HG03060 (cell line): ENCODE measurements at regions not wholly inside any gene's neighbourhood (a gene's known extent, or its start where the extent isn't known, plus 50 kb on each side); places are given as distances from the start of the nearest gene placed in this dataset.

ENCODE experiments used
- ATAC-seq: cut with Tn5 transposase; IDR thresholded peaks from one replicate; pipeline ENCODE4 v1.9.1; 2021; ENCODE audit warnings: low read depth, moderate number of reproducible peaks; ENCODE audit not compliant: unreplicated experiment

DNA sequence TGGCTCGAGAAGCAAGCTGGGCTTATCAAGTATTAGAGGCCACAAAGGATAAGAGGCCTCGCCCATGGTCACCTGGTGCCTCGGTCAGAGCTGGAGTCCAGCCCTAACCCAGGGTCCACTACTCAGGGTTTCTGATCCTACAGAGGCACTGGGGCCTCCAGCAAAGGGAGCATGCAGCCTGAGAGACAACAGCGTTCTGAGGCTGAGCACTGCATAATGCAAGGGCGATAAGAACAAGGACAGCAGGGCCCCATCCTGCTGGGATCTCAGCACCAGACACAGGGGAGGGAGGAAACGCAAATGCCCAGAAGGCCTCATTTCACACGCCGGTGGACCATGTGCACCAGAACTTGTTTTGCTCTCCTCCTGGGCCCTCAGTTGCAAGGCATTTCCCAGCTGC, 63.0 kb downstream of the C5orf15 start:
- ATAC-seq, result no peak

- no peak for ATAC-seq
Observed at GRCh38 chr5:133904641-133905040, 63.8 kb downstream of the C5orf15 start.

- ATAC-seq, result no peak
Observed at GRCh38 chr5:133902511-133903118, 65.8 kb downstream of the C5orf15 start.

DNA sequence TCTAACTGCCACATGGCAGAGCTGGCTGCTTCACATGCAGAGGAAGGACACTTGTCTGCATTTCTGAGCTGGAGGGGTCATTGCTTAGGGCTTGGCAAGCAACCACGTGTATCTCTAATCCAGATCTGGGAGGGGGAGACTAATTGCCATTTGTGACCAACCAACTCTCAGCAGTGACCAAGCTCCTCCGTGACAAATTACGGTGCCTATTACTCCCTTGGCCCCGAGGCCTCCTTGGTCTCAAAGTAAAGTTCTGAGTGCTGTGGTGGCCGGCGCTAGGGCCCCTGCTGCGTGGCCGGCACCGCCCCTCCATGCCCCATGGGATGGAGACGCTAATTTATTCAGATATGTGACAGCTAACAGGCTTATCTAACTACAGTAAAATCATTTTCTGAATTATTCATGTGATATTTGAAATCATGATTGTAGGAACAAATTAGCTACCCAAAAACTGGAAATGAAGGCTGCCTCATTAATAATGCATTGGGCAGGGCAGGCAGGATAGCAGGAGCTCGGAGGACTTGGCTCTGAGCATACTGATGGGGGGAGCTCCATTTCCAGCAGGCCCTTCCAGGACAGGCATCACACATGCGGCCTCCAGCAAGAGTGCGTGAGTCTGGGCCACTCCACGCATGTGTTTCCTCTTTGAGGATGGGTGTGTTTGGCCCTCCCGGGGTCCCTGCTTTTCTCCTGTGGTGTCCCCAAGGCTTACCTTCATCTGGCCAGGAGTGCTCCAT, 67.7 kb downstream of the C5orf15 start:
- no peak for ATAC-seq

- no peak for ATAC-seq
Observed at GRCh38 chr5:133899506-133899905, 68.9 kb downstream of the C5orf15 start.

- ATAC-seq, result no peak
Observed at GRCh38 chr5:133898440-133898839, 70.0 kb downstream of the C5orf15 start.

- ATAC-seq, result no peak
Observed at GRCh38 chr5:133897431-133897830, 71.0 kb downstream of the C5orf15 start.

DNA sequence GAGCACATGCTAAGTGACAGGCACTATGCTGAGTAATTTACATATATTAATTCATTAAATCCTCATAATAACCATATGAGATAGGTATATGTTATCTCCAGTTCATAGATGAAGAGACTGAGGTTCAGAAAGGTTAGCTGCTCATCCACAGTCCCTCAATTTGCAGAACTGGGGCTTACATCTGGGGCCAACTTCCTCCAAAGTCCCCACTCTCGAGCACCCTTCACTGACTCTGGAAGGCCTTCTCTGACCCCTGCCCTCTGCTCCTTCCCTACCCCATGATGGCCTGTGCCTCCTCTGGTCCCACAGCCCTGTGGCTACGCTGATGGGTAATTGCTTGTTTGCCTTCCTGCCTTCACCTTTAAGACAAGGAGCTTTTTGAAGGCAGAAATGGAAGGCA, 71.6 kb downstream of the C5orf15 start:
- no peak for ATAC-seq

DNA sequence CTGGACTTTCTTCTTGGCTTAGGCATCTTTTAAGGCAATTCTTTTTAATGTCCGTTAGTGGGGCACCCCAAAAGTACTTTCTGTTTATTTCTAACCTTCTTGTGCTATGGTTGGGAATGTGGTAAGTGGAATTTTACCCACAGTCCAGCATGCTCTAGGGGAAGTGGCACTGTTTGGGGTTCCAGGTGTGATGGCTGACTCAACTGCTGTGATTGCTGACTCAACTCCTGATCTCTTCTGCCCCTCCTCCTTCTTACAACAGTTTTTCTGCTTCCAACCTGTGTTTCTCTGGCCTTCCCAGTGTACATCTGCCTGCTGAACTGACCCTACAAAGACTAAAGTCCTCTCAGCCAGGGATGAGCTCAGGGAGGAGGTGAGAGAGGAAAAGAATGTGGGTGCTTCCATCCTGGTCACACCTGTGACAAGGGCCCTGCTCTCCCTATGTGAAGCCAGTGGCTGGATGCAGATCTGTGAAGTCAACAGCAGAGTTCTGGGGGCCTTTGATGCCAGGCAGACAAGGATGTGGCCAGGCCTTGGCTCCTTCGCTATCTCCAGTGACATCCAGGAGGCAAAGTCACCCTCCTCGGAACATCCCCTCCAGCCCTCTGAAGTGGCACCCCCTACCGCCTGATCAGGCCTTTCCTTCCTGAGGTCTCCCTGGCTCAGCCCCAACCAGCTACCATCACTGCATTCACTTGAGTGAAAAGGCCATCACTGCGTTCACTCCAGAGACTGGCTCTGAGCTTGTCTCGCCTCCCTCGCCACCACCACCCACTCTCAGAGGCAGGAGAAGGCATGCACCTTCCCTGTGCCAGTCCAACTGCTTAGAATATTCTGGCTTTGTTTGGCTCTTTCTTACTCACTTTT, 72.2 kb downstream of the C5orf15 start:
- no peak for ATAC-seq

GRCh38 chr5:133894143-133894542, 74.3 kb downstream of the C5orf15 start:
- ATAC-seq, result no peak

- ATAC-seq, result no peak
Observed at GRCh38 chr5:133892774-133893173, 75.7 kb downstream of the C5orf15 start.

DNA sequence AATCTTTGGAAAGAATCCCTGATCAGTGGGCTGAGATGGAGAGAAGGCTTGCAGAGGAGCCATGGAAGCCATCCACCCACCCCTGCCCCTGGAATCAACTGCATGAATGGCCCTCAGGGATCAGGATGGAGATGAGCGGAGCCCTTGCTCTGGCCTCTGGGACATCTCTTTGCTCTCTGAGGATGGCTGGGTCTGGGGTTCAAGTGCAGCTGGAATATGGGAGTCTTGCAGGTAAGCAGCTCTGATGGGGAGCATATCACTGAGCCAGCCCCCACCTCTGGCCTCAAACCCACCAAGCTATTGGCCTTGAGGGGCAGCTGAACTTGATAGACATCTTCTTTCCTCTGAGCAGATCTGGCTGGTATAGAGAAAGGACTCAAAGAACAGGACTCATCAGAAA, 76.1 kb downstream of the C5orf15 start:
- ATAC-seq, result no peak

DNA sequence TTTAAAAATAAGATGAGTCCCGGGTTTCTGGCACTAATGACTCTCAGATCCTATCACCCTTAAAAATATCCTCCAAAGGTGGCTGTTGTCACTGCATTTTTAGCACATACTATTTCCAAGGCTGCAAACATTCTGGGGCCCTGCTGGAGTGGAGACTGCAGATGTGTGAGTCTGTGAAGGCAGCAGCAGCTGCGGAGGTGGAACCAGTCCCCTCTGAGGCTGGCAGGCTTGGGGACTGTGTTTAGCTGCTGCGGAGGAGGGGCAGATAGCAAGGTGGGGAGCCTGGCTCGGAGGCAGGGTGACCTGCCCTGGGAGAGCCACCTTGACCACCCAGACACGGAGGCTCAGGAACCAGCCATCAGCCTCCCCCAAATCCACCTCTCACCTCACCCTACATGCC, 77.0 kb downstream of the C5orf15 start:
- ATAC-seq, result no peak

DNA sequence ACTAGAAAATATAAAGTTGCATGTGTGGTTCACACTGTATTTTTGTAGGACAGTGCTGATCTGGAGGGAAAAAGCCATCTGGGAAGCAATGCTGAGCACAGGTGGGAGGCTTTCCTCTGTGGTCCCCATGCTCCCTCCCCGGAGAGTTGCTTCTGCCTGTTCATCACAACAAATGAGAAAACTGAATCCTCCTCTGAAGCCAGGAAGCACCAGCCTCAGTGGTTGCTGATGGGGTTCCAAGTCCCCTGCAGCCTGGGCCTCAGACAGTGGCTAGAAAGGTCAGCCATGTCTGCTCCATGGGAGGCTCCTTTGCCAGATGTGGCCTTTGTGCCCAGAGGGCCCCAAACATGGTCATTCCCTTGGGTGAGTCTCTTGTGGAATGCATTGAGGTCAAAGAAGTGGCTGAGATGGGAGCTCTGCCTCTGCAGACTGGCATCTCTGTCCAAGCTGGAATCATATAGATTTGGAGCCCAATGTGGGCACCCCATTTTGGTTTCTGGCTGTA, 77.6 kb downstream of the C5orf15 start:
- no peak for ATAC-seq

GRCh38 chr5:133890314-133890713, 78.1 kb downstream of the C5orf15 start:
- no peak for ATAC-seq

DNA sequence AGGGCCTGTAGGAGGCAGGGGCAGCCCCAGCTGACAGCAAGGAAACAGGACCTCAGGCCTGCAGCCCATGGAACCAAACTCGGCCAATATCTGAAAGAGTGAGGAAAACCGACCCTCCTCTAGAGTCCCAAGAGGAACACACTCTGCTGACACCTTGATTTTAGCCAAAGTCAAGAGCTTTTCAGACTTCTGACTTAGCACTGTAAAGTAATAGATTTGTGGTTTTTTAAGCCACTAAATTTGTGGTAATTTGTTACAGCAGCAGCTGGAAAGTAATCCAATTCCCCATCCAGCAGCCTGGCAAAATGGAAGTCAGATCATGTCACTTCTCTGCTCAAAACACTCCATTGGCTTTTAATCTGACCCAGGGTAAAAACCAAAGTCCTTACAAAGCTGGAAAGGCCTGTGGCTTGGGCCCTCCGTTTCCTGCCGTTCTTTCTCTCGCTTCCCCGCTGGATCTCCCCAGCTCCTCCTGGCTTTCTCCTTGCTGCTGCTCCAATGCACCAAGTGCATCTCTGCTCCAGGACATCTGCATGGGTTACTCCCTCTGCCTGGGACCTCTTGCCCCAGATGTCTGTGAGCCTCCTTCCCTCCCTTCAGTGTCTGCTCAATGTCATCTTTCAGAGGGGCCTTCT, 79.0 kb downstream of the C5orf15 start:
- ATAC-seq, result no peak

DNA sequence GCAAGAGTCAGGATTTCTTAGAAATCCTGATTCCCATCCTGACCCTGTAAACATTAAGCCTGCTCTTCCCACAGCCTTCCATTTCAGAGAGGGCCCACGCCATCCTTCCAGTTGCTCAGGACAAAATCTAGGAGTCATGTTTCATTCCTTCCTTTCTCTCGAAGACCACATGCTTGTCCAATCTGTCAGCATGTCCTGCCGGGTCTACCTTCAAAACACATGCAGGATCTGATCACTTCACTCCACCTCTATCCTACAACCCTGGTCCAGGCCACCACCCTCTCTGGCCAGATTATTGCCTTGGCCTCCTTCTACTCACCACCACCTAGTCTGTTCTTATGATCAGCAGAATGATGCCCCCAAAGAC, 79.8 kb downstream of the C5orf15 start:
- ATAC-seq, result no peak

DNA sequence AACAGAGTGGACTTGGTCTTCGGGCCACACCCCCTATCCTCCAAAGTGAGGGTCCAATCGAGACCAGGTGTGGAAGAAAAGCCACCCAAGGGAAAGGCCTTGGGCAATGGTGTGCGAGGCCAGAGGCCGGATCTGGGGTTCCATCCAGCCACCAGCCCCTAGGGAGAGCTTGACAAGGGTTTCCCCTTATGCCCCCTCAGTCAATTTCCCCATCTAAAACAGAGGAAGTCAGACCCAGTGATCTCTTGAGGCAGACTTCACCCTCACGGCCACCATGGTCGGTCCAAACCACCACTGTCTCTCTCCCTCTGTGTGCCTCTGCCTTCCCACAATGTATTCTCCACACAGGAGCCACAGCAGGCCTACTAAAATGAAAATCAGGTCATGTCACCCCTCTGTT, 82.9 kb downstream of the C5orf15 start:
- no peak for ATAC-seq

GRCh38 chr5:133884569-133885311, 83.7 kb downstream of the C5orf15 start:
- no peak for ATAC-seq

DNA sequence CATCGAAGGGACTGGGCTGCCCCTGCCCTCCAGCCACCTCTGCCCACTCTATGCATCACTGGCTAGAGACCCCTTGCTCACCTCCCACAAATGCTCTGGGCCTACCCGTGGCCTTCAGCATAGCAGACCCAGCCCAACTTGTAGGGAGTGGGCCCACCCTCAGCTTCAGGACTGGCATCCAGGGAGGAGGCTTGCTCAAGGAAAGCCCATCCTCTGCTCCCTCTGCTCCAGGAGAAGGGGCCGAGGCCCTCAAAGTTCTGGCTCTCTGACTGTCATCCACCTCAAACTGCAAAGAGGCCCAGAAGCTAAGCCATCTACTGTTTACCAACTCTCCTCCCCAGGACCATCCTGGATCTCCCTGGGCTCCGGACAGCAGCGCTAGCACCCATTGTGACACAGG, 84.5 kb downstream of the C5orf15 start:
- ATAC-seq, result no peak
